ENCODE measurements at regions not wholly inside any gene's neighbourhood (a gene's known extent, or its start where the extent isn't known, plus 50 kb on each side); places are given as distances from the start of the nearest gene placed in this dataset.
"Not testable (repeated sequence)": the region's sequence is repeated elsewhere in the genome, so short reads cannot be mapped to it uniquely, and the experiment has no call there.

- CTCF ChIA-PET; DNase-seq (ENCODE audit: extremely low spot score); POLR2A ChIA-PET: not testable (repeated sequence)
Observed at GRCh38 chrX:40788698-40789097, 53.4 kb upstream of the MED14 start.

- TF ChIP-seq CTCF (IDR thresholded peaks at IDR 0.05; ENCODE audit: control extremely low read depth, extremely low read depth, low read depth, missing control alignments), result no peak
- CTCF ChIA-PET, result interaction anchor here (1.5 kb wide), 1 partner anchor 91 kb away, joined by 3 read pairs; no protein-coding TSS in a partner anchor
Observed at GRCh38 chrX:40792433-40792832, 57.1 kb upstream of the MED14 start.

GRCh38 chrX:40794829-40795130 lies 59.4 kb upstream of the MED14 start:
- CTCF ChIA-PET, result interaction anchor here (0.7 to 2.9 kb wide), 15 partner anchors 10 to 250 kb away, joined by 3 to 24 read pairs (median 4); no protein-coding TSS in a partner anchor
- DNase-seq (ENCODE audit: extremely low spot score); POLR2A ChIA-PET: not testable (repeated sequence)

More at GRCh38 chrX:40792433-40792832, 57.1 kb upstream of the MED14 start:
- POLR2A ChIA-PET, result no interaction called here
- DNase-seq (ENCODE audit: extremely low spot score), result no peak

GRCh38 chrX:40799745-40800144 lies 64.4 kb upstream of the MED14 start:
- POLR2A ChIA-PET; DNase-seq (ENCODE audit: extremely low spot score): not testable (repeated sequence)
- CTCF ChIA-PET, result interaction anchor here (0.7 kb wide), 1 partner anchor 256 kb away, joined by 3 read pairs; no protein-coding TSS in a partner anchor

- CTCF ChIA-PET, result no interaction called here
- DNase-seq (ENCODE audit: extremely low spot score), result no peak
- POLR2A ChIA-PET, result no interaction called here
- no peak for TF ChIP-seq CTCF (IDR thresholded peaks at IDR 0.05; ENCODE audit: control extremely low read depth, extremely low read depth, low read depth, missing control alignments)
Observed at GRCh38 chrX:40805404-40805803, 70.1 kb upstream of the MED14 start.

- CTCF ChIA-PET, result interaction anchor here (0.9 to 1.3 kb wide), 2 partner anchors 12 to 13 kb away, joined by 3 to 5 read pairs; no protein-coding TSS in a partner anchor
Observed at GRCh38 chrX:40806513-40807220, 71.3 kb upstream of the MED14 start.

GRCh38 chrX:40807384-40807783 lies 72.0 kb upstream of the MED14 start:
- no peak for TF ChIP-seq CTCF (IDR thresholded peaks at IDR 0.05; ENCODE audit: control extremely low read depth, extremely low read depth, low read depth, missing control alignments)
- CTCF ChIA-PET, result interaction anchor here (0.9 to 1.3 kb wide), 2 partner anchors 13 to 14 kb away, joined by 3 to 5 read pairs; no protein-coding TSS in a partner anchor
- POLR2A ChIA-PET, result no interaction called here
- no peak for DNase-seq (ENCODE audit: extremely low spot score)

More at GRCh38 chrX:40806513-40807220, 71.3 kb upstream of the MED14 start:
- DNase-seq (ENCODE audit: extremely low spot score), result no peak
- POLR2A ChIA-PET, result no interaction called here
- no peak for TF ChIP-seq CTCF (IDR thresholded peaks at IDR 0.05; ENCODE audit: control extremely low read depth, extremely low read depth, low read depth, missing control alignments)

GRCh38 chrX:40808203-40808602 lies 72.9 kb upstream of the MED14 start:
- POLR2A ChIA-PET, result no interaction called here
- DNase-seq (ENCODE audit: extremely low spot score), result no peak
- no peak for TF ChIP-seq CTCF (IDR thresholded peaks at IDR 0.05; ENCODE audit: control extremely low read depth, extremely low read depth, low read depth, missing control alignments)
- CTCF ChIA-PET, result interaction anchor here (1.3 kb wide), 1 partner anchor 14 kb away, joined by 5 read pairs; no protein-coding TSS in a partner anchor

Measured in GM10248 (cell line).